Upper lobe of right lung (tissue), 1 donor: ENCODE measurements at regions not wholly inside any gene's neighbourhood (a gene's known extent, or its start where the extent isn't known, plus 50 kb on each side); places are given as distances from the start of the nearest gene placed in this dataset.

ENCODE experiments used
- ATAC-seq: fragments of 200-7000 bp; cut with Tn5 transposase; one replicate; pipeline ENCODE4 v1.9.1; 2020; ENCODE audit warnings: mild to moderate bottlenecking, moderate library complexity
- DNase-seq: peaks from one replicate; pipeline ENCODE4 v3.0.0-alpha.2; 2020
- H3K27ac ChIP-seq: fragments of 200-600 bp; one replicate; pipeline ENCODE4 v1.8.0; 2022
- H3K27me3 ChIP-seq: fragments of 200-600 bp; one replicate; pipeline ENCODE4 v1.8.0; 2022; ENCODE audit warnings: mild to moderate bottlenecking
- H3K36me3 ChIP-seq: fragments of 200-600 bp; one replicate; pipeline ENCODE4 v1.8.0; 2022
- H3K4me1 ChIP-seq: fragments of 200-600 bp; one replicate; pipeline ENCODE4 v1.8.0; 2022
- H3K4me3 ChIP-seq: fragments of 200-600 bp; one replicate; pipeline ENCODE4 v1.8.0; 2022; ENCODE audit warnings: mild to moderate bottlenecking
- H3K9me3 ChIP-seq: fragments of 200-600 bp; one replicate; pipeline ENCODE4 v1.8.0; 2022
- intact Hi-C: fragments of 100-400 bp; cut with DNase I; formaldehyde crosslinking; loops from one replicate; pipeline ENCODE4 v1.11.0; 2022
- TF ChIP-seq, protein P1 (sequence below): fragments of 200-600 bp; IDR thresholded peaks from one replicate; pipeline ENCODE4 v1.8.0; 2022; ENCODE audit warnings: antibody characterized with exemption
- donor health status: DM: no; HTN: yes; CAD: no; lungs with severe emphysema.

DNA sequence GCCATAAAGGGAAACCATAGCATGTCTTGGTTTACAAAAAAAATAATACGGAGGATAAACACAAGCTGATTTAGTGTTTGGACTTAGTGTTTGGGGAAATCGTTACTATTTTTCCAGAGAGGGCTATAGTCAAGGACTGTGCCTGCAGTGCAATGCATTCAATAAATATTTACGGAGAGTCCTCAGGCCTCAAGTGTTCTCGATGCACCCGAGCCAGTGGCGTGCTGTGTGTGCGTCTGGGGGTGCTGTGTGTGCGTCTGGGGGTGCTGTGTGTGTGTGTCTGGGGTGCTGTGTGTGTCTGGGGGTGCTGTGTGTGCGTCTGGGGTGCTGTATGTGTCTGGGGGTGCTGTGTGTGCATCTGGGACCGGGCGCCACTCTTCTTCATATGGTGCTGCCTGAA, 71.7 kb upstream of the GTF3A start:
- Histone ChIP-seq H3K36me3 (no peaks in the 10 kb centered on the region), H3K27me3 (no peaks in the 10 kb centered on the region), H3K9me3 (no peaks in the 10 kb centered on the region), H3K4me1 (no peaks in the 10 kb centered on the region), H3K27ac (no peak overlapping the region), H3K4me3 (no peak overlapping the region)
- DNase-seq (no peak), ATAC-seq (peak; percentile 56)
- TF ChIP-seq, protein P1, sequence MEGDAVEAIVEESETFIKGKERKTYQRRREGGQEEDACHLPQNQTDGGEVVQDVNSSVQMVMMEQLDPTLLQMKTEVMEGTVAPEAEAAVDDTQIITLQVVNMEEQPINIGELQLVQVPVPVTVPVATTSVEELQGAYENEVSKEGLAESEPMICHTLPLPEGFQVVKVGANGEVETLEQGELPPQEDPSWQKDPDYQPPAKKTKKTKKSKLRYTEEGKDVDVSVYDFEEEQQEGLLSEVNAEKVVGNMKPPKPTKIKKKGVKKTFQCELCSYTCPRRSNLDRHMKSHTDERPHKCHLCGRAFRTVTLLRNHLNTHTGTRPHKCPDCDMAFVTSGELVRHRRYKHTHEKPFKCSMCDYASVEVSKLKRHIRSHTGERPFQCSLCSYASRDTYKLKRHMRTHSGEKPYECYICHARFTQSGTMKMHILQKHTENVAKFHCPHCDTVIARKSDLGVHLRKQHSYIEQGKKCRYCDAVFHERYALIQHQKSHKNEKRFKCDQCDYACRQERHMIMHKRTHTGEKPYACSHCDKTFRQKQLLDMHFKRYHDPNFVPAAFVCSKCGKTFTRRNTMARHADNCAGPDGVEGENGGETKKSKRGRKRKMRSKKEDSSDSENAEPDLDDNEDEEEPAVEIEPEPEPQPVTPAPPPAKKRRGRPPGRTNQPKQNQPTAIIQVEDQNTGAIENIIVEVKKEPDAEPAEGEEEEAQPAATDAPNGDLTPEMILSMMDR: no peak
- intact Hi-C loops: no loop called here

DNA sequence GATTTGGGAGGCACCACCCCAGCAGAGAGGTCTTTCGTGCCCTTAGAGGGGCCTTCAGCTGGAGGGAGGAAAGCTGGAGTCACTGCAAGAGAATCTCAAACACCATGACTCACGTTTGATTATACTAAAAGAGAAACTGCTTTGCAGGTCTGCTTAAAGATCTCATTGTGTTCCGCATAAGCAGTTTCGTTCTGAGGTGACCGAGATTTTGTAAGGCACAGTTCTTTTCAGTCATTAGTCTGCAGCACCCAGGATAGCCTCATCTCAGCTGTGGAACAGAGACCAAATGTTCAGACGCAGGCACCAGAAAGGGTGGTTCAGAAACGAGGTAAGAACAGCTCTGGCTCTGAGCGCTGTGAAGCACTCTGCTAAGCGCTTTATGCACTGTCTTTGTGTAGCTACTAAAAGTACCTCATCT, 71.2 kb upstream of the GTF3A start:
- no peaks in the 10 kb centered on the region for H3K27me3 ChIP-seq
- no peak overlapping the region for H3K27ac ChIP-seq
- H3K36me3 ChIP-seq: no peaks in the 10 kb centered on the region
- H3K4me1 ChIP-seq: no peaks in the 10 kb centered on the region
- TF ChIP-seq, protein P1: no peak
- peak; percentile 62 for ATAC-seq
- intact Hi-C loops: no loop called here
- H3K4me3 ChIP-seq: no peak overlapping the region
- H3K9me3 ChIP-seq: no peaks in the 10 kb centered on the region
- DNase-seq: no peak

DNA sequence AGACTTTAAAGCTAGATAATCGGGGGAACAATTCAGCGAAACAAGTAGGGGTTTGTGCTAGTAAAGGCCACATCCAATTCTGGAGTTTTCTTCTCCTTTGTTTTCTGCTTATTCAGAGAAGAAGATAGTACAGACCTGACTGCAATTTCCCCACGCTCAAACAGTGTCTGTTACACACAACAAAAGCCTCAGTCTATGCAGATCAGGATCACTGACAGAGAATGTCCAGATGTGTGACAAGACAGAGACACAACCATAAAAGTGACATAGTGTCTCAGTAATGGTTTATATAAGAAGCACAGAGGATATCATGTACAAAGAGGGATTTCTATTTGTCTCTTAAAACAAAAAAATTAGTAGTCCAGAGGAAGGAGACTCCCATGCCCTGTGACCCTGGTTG, 70.7 kb upstream of the GTF3A start:
- Histone ChIP-seq H3K27me3 (no peaks in the 10 kb centered on the region), H3K4me1 (no peaks in the 10 kb centered on the region), H3K4me3 (no peak overlapping the region), H3K9me3 (no peaks in the 10 kb centered on the region), H3K27ac (no peak overlapping the region), H3K36me3 (no peaks in the 10 kb centered on the region)
- DNase-seq (no peak), ATAC-seq (no peak)
- TF ChIP-seq, protein P1: no peak
- intact Hi-C loops: no loop called here

DNA sequence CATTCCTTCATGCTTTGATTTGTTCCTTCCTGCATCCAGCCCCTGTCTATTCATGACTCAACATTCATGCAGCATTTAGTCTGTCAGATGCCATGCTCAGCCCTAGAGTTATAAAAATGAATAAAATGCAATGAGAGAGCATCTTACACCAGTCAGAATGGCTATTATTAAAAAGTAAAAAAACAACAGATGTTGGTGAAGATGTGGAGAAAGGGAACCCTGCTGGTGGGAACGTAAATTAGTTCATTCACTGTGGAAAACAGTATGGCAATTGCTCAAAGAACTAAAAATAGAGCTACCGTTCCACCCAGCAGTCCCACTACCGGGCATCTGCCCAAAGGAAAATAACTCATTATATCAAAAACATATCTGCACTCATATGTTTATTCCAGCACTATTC, 70.0 kb upstream of the GTF3A start:
- intact Hi-C loops: no loop called here
- Histone ChIP-seq H3K27ac (no peak overlapping the region), H3K4me3 (no peak overlapping the region), H3K4me1 (no peaks in the 10 kb centered on the region), H3K36me3 (no peaks in the 10 kb centered on the region), H3K27me3 (no peaks in the 10 kb centered on the region), H3K9me3 (no peaks in the 10 kb centered on the region)
- ATAC-seq (no peak), DNase-seq (no peak)
- TF ChIP-seq, protein P1: peak; percentile 7

DNA sequence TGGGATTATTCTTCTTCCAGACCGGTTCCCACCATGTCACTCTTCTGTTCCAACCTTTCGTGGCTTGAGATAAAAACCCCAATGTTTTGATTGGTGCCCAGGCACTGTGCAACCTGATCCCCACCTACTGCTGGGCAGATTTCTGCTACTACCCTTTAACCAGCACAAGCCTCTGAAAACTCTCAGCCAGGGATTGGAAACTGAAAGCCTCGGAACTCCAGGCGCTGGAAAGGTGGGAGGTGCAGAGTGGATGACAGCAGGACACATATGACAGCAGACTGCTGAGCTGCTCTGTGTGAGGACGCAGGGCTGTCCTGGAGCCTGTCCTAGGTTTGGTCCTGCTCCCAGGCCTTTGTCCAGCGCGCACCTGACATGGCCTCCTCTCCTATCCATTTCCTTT, 68.5 kb upstream of the GTF3A start:
- Histone ChIP-seq H3K36me3 (no peaks in the 10 kb centered on the region), H3K4me3 (no peak overlapping the region), H3K9me3 (no peaks in the 10 kb centered on the region), H3K4me1 (no peaks in the 10 kb centered on the region), H3K27me3 (peaks cover 7% of the 10 kb centered on the region), H3K27ac (no peak overlapping the region)
- ATAC-seq (no peak), DNase-seq (no peak)
- intact Hi-C loops: loop anchor here (5.0 kb wide), 1 partner anchor 369 kb away; no protein-coding TSS in a partner anchor
- TF ChIP-seq, protein P1: no peak

DNA sequence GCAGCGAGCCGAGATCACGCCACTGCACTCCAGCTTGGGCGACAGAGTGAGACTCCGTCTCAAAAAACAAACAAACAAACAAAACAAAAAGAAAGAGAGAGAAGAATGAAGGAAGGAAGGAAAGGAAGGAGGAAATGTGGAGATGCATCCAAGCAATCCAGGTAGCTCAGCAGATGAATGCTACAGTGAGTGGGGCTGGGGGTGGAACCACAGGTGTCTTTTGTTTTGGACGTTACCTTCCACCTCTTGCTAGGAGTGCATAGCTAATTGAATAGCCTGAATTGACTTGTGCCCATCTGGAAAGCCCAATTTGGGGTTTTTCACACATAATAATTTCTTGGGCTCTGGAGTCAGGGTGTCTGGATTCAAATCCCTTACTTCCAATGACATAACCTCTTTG, 66.0 kb upstream of the GTF3A start:
- Histone ChIP-seq H3K9me3 (no peaks in the 10 kb centered on the region), H3K4me3 (no peak overlapping the region), H3K27ac (no peak overlapping the region), H3K27me3 (peaks cover 7% of the 10 kb centered on the region), H3K4me1 (peaks cover 5% of the 10 kb centered on the region), H3K36me3 (no peaks in the 10 kb centered on the region)
- TF ChIP-seq, protein P1: no peak
- intact Hi-C loops: loop anchor here (5.0 kb wide), 1 partner anchor 371 kb away; no protein-coding TSS in a partner anchor
- ATAC-seq: no peak
- no peak for DNase-seq
